ENCODE measurements at regions not wholly inside any gene's neighbourhood (a gene's known extent, or its start where the extent isn't known, plus 50 kb on each side); places are given as distances from the start of the nearest gene placed in this dataset.

GRCh38 chr3:82957079-82957478 lies 1195.6 kb upstream of the GBE1 start:
- TF ChIP-seq CEBPB (IDR thresholded peaks at IDR 0.05) (no peak), TEAD4 (IDR thresholded peaks at IDR 0.05) (no peak), FOXM1 (IDR thresholded peaks at IDR 0.05; ENCODE audit: borderline replicate concordance, low read depth) (no peak), TCF12 (IDR thresholded peaks at IDR 0.05; ENCODE audit: low read depth) (no peak)

GRCh38 chr3:82954486-82954885 lies 1193.0 kb upstream of the GBE1 start:
- TF ChIP-seq USF1 (IDR thresholded peaks at IDR 0.05): no peak
- no peak for TF ChIP-seq TEAD4 (IDR thresholded peaks at IDR 0.05)
- no peak for TF ChIP-seq RAD21 (IDR thresholded peaks at IDR 0.05; ENCODE audit: low read depth)

- no peak for TF ChIP-seq EP300 (IDR thresholded peaks at IDR 0.05; ENCODE audit: borderline replicate concordance)
- TF ChIP-seq RAD21 (IDR thresholded peaks at IDR 0.05; ENCODE audit: low read depth): no peak
- no peak for TF ChIP-seq FOXM1 (IDR thresholded peaks at IDR 0.05; ENCODE audit: borderline replicate concordance, low read depth)
- TF ChIP-seq TAF1 (IDR thresholded peaks at IDR 0.05; ENCODE audit: low read depth): no peak
- TF ChIP-seq YY1 (IDR thresholded peaks at IDR 0.05; ENCODE audit: low read depth): no peak
Observed at GRCh38 chr3:82942041-82942440, 1180.6 kb upstream of the GBE1 start.

GRCh38 chr3:82940124-82940523 lies 1178.7 kb upstream of the GBE1 start:
- TF ChIP-seq EP300 (IDR thresholded peaks at IDR 0.05; ENCODE audit: borderline replicate concordance) (no peak), CREB1 (IDR thresholded peaks at IDR 0.05; ENCODE audit: low read depth) (no peak)

GRCh38 chr3:82939491-82940097 lies 1178.1 kb upstream of the GBE1 start:
- no peak for TF ChIP-seq ZBTB7A (IDR thresholded peaks at IDR 0.05; ENCODE audit: low read depth)
- TF ChIP-seq RAD21 (IDR thresholded peaks at IDR 0.05; ENCODE audit: low read depth): no peak
- TF ChIP-seq TAF1 (IDR thresholded peaks at IDR 0.05; ENCODE audit: low read depth): no peak
- no peak for TF ChIP-seq CEBPB (IDR thresholded peaks at IDR 0.05)
- TF ChIP-seq EGR1 (IDR thresholded peaks at IDR 0.05): no peak
- no peak for TF ChIP-seq FOXM1 (IDR thresholded peaks at IDR 0.05; ENCODE audit: borderline replicate concordance, low read depth)
- TF ChIP-seq CREB1 (IDR thresholded peaks at IDR 0.05; ENCODE audit: low read depth): no peak
- no peak for TF ChIP-seq TCF12 (IDR thresholded peaks at IDR 0.05; ENCODE audit: low read depth)

- no peak for TF ChIP-seq NFIC (IDR thresholded peaks at IDR 0.05)
- no peak for TF ChIP-seq FOXM1 (IDR thresholded peaks at IDR 0.05; ENCODE audit: borderline replicate concordance, low read depth)
- TF ChIP-seq MAX (IDR thresholded peaks at IDR 0.05): no peak
- no peak for TF ChIP-seq TAF1 (IDR thresholded peaks at IDR 0.05; ENCODE audit: low read depth)
- no peak for TF ChIP-seq EGR1 (IDR thresholded peaks at IDR 0.05)
- no peak for TF ChIP-seq EP300 (IDR thresholded peaks at IDR 0.05; ENCODE audit: borderline replicate concordance)
- TF ChIP-seq ZBTB7A (IDR thresholded peaks at IDR 0.05; ENCODE audit: low read depth): no peak
- no peak for TF ChIP-seq REST (IDR thresholded peaks at IDR 0.05; ENCODE audit: low read depth)
- TF ChIP-seq RAD21 (IDR thresholded peaks at IDR 0.05; ENCODE audit: low read depth): no peak
- no peak for TF ChIP-seq CREB1 (IDR thresholded peaks at IDR 0.05; ENCODE audit: low read depth)
- no peak for TF ChIP-seq TEAD4 (IDR thresholded peaks at IDR 0.05)
- TF ChIP-seq CEBPB (IDR thresholded peaks at IDR 0.05): no peak
- no peak for TF ChIP-seq YY1 (IDR thresholded peaks at IDR 0.05; ENCODE audit: low read depth)
- no peak for TF ChIP-seq TCF12 (IDR thresholded peaks at IDR 0.05; ENCODE audit: low read depth)
- no peak for TF ChIP-seq USF1 (IDR thresholded peaks at IDR 0.05)
Observed at GRCh38 chr3:82938821-82939328, 1177.4 kb upstream of the GBE1 start.

GRCh38 chr3:82927309-82928253 lies 1166.1 kb upstream of the GBE1 start:
- TF ChIP-seq EGR1 (IDR thresholded peaks at IDR 0.05) (no peak), TAF1 (IDR thresholded peaks at IDR 0.05; ENCODE audit: low read depth) (no peak), NFIC (IDR thresholded peaks at IDR 0.05) (no peak), ZBTB7A (IDR thresholded peaks at IDR 0.05; ENCODE audit: low read depth) (no peak), TCF12 (IDR thresholded peaks at IDR 0.05; ENCODE audit: low read depth) (no peak), EP300 (IDR thresholded peaks at IDR 0.05; ENCODE audit: borderline replicate concordance) (no peak)

- no peak for TF ChIP-seq FOXM1 (IDR thresholded peaks at IDR 0.05; ENCODE audit: borderline replicate concordance, low read depth)
- TF ChIP-seq CREB1 (IDR thresholded peaks at IDR 0.05; ENCODE audit: low read depth): no peak
- no peak for TF ChIP-seq CEBPB (IDR thresholded peaks at IDR 0.05)
- no peak for TF ChIP-seq REST (IDR thresholded peaks at IDR 0.05; ENCODE audit: low read depth)
- TF ChIP-seq TCF12 (IDR thresholded peaks at IDR 0.05; ENCODE audit: low read depth): no peak
- no peak for TF ChIP-seq RAD21 (IDR thresholded peaks at IDR 0.05; ENCODE audit: low read depth)
- TF ChIP-seq ZBTB7A (IDR thresholded peaks at IDR 0.05; ENCODE audit: low read depth): no peak
- no peak for TF ChIP-seq TEAD4 (IDR thresholded peaks at IDR 0.05)
- no peak for TF ChIP-seq NFIC (IDR thresholded peaks at IDR 0.05)
- no peak for TF ChIP-seq EGR1 (IDR thresholded peaks at IDR 0.05)
- TF ChIP-seq YY1 (IDR thresholded peaks at IDR 0.05; ENCODE audit: low read depth): no peak
- TF ChIP-seq TAF1 (IDR thresholded peaks at IDR 0.05; ENCODE audit: low read depth): no peak
- no peak for TF ChIP-seq USF1 (IDR thresholded peaks at IDR 0.05)
- TF ChIP-seq MAX (IDR thresholded peaks at IDR 0.05): no peak
- no peak for TF ChIP-seq EP300 (IDR thresholded peaks at IDR 0.05; ENCODE audit: borderline replicate concordance)
Observed at GRCh38 chr3:82891028-82891427, 1129.6 kb upstream of the GBE1 start.
